Nephron progenitor cell (in vitro differentiated cells): ENCODE measurements at regions not wholly inside any gene's neighbourhood (a gene's known extent, or its start where the extent isn't known, plus 50 kb on each side); places are given as distances from the start of the nearest gene placed in this dataset.

Experiments
- DNase-seq: peaks from one replicate; pipeline ENCODE4 v3.0.0; 2021
- H3K27ac Mint-ChIP-seq: 2 replicates; pipeline ENCODE4 v1.8.0; 2021; ENCODE audit warnings: mild to moderate bottlenecking, moderate library complexity, mixed read lengths
- H3K27me3 Mint-ChIP-seq: 2 replicates; pipeline ENCODE4 v1.8.0; 2021; ENCODE audit warnings: mild to moderate bottlenecking, low read depth, mixed read lengths; ENCODE audit not compliant: poor library complexity
- H3K36me3 Mint-ChIP-seq: 2 replicates; pipeline ENCODE4 v1.8.0; 2021; ENCODE audit warnings: low read depth, mixed read lengths
- H3K4me1 Mint-ChIP-seq: 2 replicates; pipeline ENCODE4 v1.8.0; 2021; ENCODE audit warnings: mixed read lengths
- H3K4me3 Mint-ChIP-seq: 2 replicates; pipeline ENCODE4 v1.8.0; 2021; ENCODE audit warnings: mild to moderate bottlenecking, moderate library complexity, mixed read lengths
- H3K9me3 Mint-ChIP-seq: 2 replicates; pipeline ENCODE4 v1.8.0; 2021; ENCODE audit warnings: mild to moderate bottlenecking, moderate library complexity, mixed read lengths
- TF ChIP-seq, protein P1 (sequence below): fragments of 200-600 bp; sonication (generic); IDR thresholded peaks from 2 replicates; pipeline ENCODE4 v1.5.0; 2021; ENCODE audit warnings: antibody characterized with exemption

DNA sequence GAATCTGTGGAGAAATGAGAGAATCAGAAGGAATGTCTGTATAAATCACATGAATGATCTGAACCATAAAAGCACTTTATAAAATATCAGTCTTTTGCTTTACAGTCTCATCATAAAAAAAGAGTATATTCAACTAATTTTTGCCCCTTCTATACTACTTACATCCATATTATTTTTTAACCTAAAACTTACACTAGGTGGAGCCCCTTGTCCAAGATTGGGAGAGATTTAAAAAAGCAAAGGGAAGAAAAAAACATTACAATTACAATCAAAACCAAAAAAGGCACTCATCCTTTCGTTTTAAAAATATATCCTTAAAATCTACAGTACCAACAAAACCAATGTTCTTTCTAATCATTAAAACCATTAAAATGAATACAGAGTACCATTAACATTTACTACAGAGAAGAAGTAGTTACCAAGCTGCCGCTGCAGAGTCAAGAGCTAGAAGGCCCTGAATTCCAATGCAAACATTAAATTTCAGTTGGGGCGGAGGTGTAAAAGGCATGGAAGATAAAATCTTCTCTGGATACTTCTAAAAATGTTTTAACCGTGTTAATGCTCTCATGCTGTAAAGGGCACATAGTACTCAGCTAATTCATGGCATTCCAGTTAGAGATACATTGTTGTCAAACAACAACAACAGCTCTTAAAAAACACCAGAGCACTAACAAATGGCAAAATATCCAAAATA lies 56.7 kb upstream of the EPB41L3 start:
- Mint-ChIP-seq H3K4me1 (peaks cover 30% of the 10 kb centered on the region), H3K36me3 (no peaks in the 10 kb centered on the region), H3K27ac (no peak overlapping the region), H3K4me3 (peak overlapping the region; percentile 18), H3K27me3 (no peaks in the 10 kb centered on the region), H3K9me3 (no peaks in the 10 kb centered on the region)
- no peak for DNase-seq
- TF ChIP-seq, protein P1, sequence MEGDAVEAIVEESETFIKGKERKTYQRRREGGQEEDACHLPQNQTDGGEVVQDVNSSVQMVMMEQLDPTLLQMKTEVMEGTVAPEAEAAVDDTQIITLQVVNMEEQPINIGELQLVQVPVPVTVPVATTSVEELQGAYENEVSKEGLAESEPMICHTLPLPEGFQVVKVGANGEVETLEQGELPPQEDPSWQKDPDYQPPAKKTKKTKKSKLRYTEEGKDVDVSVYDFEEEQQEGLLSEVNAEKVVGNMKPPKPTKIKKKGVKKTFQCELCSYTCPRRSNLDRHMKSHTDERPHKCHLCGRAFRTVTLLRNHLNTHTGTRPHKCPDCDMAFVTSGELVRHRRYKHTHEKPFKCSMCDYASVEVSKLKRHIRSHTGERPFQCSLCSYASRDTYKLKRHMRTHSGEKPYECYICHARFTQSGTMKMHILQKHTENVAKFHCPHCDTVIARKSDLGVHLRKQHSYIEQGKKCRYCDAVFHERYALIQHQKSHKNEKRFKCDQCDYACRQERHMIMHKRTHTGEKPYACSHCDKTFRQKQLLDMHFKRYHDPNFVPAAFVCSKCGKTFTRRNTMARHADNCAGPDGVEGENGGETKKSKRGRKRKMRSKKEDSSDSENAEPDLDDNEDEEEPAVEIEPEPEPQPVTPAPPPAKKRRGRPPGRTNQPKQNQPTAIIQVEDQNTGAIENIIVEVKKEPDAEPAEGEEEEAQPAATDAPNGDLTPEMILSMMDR = peak; percentile 51

DNA sequence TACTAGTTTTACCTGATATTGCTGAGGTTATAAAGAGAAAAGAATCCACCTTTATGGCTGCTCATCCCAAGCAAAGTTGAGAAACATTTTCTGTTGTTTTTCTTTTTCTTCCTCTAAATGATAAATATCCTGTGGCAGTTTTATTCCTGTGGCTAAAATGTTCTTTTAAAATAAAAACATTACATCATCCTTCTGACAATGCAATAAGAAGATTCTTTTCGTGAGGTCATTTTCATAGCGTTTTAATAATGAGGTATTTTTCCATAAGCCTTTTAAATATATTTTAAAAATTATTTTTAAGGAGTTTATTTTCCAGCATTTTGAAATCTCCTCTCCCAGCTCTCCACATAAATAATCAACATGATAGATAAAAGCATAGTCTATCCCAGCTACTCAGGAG lies 52.8 kb upstream of the EPB41L3 start:
- Mint-ChIP-seq H3K27ac (no peak overlapping the region), H3K4me1 (peaks cover 20% of the 10 kb centered on the region), H3K36me3 (peaks cover 9% of the 10 kb centered on the region), H3K27me3 (no peaks in the 10 kb centered on the region), H3K9me3 (peaks cover 23% of the 10 kb centered on the region), H3K4me3 (no peak overlapping the region)
- DNase-seq = no peak
- TF ChIP-seq, protein P1 = no peak
